Osteocyte (in vitro differentiated cells): ENCODE measurements at regions not wholly inside any gene's neighbourhood (a gene's known extent, or its start where the extent isn't known, plus 50 kb on each side); places are given as distances from the start of the nearest gene placed in this dataset.

ENCODE experiments used
- DNase-seq: peaks from one replicate; pipeline ENCODE4 v3.0.0; 2021; ENCODE audit warnings: mixed read lengths; ENCODE audit not compliant: unreplicated experiment; ENCODE audit errors: extremely low spot score
- H3K27ac Mint-ChIP-seq: one replicate; pipeline ENCODE4 v1.8.0; 2021; ENCODE audit warnings: mild to moderate bottlenecking, mixed read lengths; ENCODE audit not compliant: unreplicated experiment
- H3K27me3 Mint-ChIP-seq: one replicate; pipeline ENCODE4 v1.8.0; 2021; ENCODE audit warnings: mixed read lengths; ENCODE audit not compliant: unreplicated experiment
- H3K36me3 Mint-ChIP-seq: one replicate; pipeline ENCODE4 v1.8.0; 2021; ENCODE audit warnings: mixed read lengths; ENCODE audit not compliant: unreplicated experiment
- H3K4me1 Mint-ChIP-seq: one replicate; pipeline ENCODE4 v1.8.0; 2021; ENCODE audit warnings: mixed read lengths; ENCODE audit not compliant: unreplicated experiment
- H3K4me3 Mint-ChIP-seq: one replicate; pipeline ENCODE4 v1.8.0; 2021; ENCODE audit warnings: mild to moderate bottlenecking, moderate library complexity, mixed read lengths; ENCODE audit not compliant: unreplicated experiment
- H3K9me3 Mint-ChIP-seq: one replicate; pipeline ENCODE4 v1.8.0; 2021; ENCODE audit warnings: mixed read lengths; ENCODE audit not compliant: unreplicated experiment
- CTCF ChIP-seq: fragments of 200-600 bp; sonication (generic); IDR thresholded peaks from 2 replicates; pipeline ENCODE4 v1.5.0; 2021; ENCODE audit warnings: antibody characterized with exemption, mild to moderate bottlenecking, moderate library complexity

GRCh38 chr6:28807682-28808280, 116.0 kb downstream of the TRIM27 start:
- DNase-seq, result no peak
- peak overlapping the region; percentile 31 for H3K4me3 Mint-ChIP-seq
- TF ChIP-seq CTCF, result no peak
- H3K27ac Mint-ChIP-seq, result no peak overlapping the region
- H3K9me3 Mint-ChIP-seq, result no peaks in the 10 kb centered on the region
- no peaks in the 10 kb centered on the region for H3K36me3 Mint-ChIP-seq
- peaks cover 75% of the 10 kb centered on the region for H3K27me3 Mint-ChIP-seq
- H3K4me1 Mint-ChIP-seq, result peaks cover 22% of the 10 kb centered on the region

GRCh38 chr6:28808383-28808782, 115.4 kb downstream of the TRIM27 start:
- no peak for DNase-seq
- Mint-ChIP-seq H3K27ac (no peak overlapping the region), H3K9me3 (no peaks in the 10 kb centered on the region), H3K36me3 (no peaks in the 10 kb centered on the region), H3K4me3 (peak overlapping the region; percentile 31), H3K27me3 (peaks cover 75% of the 10 kb centered on the region), H3K4me1 (peaks cover 21% of the 10 kb centered on the region)
- no peak for TF ChIP-seq CTCF

GRCh38 chr6:28809947-28810658, 113.7 kb downstream of the TRIM27 start:
- Mint-ChIP-seq H3K27ac (no peak overlapping the region), H3K36me3 (no peaks in the 10 kb centered on the region), H3K27me3 (peaks cover 82% of the 10 kb centered on the region), H3K4me3 (peak overlapping the region; percentile 66), H3K4me1 (peaks cover 33% of the 10 kb centered on the region), H3K9me3 (no peaks in the 10 kb centered on the region)
- no peak for TF ChIP-seq CTCF
- no peak for DNase-seq

GRCh38 chr6:28810659-28811053, 113.1 kb downstream of the TRIM27 start:
- TF ChIP-seq CTCF, result no peak
- Mint-ChIP-seq H3K27me3 (peaks cover 88% of the 10 kb centered on the region), H3K9me3 (no peaks in the 10 kb centered on the region), H3K27ac (no peak overlapping the region), H3K36me3 (no peaks in the 10 kb centered on the region), H3K4me3 (peak overlapping the region; percentile 66), H3K4me1 (peaks cover 33% of the 10 kb centered on the region)
- no peak for DNase-seq

GRCh38 chr6:28811873-28812272, 111.9 kb downstream of the TRIM27 start:
- no peak overlapping the region for H3K4me3 Mint-ChIP-seq
- DNase-seq, result no peak
- H3K27ac Mint-ChIP-seq, result no peak overlapping the region
- no peaks in the 10 kb centered on the region for H3K9me3 Mint-ChIP-seq
- H3K27me3 Mint-ChIP-seq, result peaks cover 89% of the 10 kb centered on the region
- peaks cover 36% of the 10 kb centered on the region for H3K4me1 Mint-ChIP-seq
- no peak for TF ChIP-seq CTCF
- H3K36me3 Mint-ChIP-seq, result no peaks in the 10 kb centered on the region
